ENCODE measurements at regions not wholly inside any gene's neighbourhood (a gene's known extent, or its start where the extent isn't known, plus 50 kb on each side); places are given as distances from the start of the nearest gene placed in this dataset.

DNA sequence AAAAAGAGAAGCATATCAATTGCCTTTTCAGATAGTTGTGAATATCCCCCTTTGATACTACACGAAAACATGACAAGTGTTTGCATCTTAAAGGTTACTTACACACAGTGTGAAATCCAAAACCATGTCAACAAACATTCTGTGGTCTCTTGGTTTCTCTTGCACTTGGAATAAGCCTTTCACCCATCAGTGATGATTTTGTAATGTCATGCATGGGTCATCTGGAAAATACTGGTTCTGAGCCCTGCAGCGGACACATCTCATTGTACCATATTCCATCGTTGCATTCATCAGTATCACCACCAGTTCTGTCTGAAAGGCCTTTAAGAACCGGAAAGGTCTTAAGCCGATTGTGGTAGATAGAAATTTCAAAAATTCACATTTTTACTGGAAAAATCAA is 65.4 kb upstream of the SOX1 start:
- no peak for DNase-seq (ENCODE audit: low spot score)

DNA sequence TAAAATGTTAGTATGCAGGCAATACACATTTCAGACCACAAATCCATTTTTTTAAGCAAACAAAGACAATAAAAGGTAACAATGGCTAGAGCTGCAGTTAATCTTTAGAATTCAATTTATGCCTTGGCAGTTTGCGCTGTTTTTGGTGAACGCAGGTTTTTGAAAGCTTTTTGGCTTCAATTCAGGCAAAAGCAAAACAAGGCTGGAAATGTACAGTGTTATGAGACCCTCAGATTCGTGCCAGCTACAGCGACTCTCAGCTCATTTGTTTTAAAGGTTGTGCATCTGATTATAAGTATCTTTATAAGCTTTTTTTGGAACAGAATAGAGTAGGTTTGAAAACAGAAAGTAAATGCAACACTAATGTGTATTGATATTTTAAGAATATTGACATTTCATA is 63.6 kb upstream of the SOX1 start:
- DNase-seq (ENCODE audit: low spot score), result no peak

DNA sequence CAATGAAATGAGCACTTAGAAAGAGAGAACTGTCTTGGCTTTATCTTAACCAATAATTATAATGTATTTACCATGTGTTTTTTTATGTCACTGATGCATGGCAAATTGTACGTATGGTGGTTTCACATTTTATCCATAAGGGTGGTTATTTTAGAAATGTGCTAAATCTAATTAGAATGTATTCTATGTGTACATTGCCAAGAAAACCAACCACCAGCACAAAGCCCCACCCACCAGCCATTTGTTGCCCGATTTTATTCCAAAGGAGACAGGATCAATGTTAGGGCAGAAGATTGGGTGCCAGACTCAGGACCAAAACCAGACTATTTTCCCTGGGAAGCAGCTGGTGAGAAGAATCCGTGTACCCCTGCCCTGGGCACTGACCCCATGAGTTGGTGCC is 63.0 kb upstream of the SOX1 start:
- no peak for DNase-seq (ENCODE audit: low spot score)

DNA sequence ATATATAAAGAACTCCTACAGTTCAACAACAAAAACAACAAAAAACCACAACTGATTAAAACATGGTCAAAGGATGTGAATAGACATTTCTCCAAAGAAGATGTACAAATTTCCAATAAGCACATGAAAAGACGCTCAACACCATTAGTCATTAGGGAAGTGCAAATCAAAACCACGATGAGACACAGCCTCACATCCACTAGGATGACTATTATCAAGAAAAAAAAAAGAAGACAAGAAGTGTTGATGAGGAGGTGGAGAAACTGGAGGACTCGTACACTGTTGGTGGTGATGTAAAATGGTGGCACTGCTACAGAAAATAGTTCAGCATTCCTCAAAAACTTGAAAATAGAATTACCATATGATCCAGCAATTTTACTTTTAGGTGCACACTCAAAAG is 61.0 kb upstream of the SOX1 start:
- DNase-seq (ENCODE audit: low spot score), result no peak

DNA sequence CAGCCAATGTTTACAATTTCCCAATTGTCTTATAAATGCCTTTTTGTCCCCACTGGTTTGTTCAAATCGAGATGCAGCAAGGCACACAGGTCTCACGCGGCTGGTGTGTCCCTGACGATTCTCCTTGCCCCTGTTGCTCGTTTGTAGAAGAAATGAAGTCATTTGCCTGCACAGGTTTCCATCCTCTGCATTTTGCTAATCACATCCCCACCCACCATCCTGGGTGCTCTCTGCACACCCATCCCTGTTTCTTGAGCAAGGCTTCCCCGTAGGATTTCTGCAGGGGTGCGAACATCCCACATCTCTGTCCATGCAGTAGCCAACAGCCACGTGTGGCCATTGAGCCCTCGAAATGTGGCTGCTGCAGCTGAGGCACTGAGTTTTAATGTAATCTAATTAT is 59.8 kb upstream of the SOX1 start:
- no peak for DNase-seq (ENCODE audit: low spot score)

DNA sequence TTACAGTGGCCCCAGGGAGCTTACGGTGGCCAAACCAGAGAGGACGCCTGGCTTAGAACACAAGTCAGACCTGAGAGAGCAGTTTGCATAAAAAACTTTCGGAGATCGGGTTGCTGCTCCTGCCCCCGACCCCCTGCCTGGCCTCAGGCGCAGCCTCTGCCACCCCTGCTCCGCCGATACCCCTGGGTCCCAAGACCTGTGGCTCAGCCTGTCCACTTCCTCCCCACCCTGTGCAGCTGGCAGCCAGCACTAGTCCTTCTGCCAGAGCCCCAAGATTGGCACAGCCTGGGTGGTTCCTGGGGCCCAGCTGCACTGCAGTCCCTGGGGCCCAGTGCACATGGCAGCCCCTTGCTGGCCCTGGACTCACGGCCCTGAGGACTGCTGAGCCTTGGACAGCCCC is 56.2 kb upstream of the SOX1 start:
- DNase-seq (ENCODE audit: low spot score), result no peak

DNA sequence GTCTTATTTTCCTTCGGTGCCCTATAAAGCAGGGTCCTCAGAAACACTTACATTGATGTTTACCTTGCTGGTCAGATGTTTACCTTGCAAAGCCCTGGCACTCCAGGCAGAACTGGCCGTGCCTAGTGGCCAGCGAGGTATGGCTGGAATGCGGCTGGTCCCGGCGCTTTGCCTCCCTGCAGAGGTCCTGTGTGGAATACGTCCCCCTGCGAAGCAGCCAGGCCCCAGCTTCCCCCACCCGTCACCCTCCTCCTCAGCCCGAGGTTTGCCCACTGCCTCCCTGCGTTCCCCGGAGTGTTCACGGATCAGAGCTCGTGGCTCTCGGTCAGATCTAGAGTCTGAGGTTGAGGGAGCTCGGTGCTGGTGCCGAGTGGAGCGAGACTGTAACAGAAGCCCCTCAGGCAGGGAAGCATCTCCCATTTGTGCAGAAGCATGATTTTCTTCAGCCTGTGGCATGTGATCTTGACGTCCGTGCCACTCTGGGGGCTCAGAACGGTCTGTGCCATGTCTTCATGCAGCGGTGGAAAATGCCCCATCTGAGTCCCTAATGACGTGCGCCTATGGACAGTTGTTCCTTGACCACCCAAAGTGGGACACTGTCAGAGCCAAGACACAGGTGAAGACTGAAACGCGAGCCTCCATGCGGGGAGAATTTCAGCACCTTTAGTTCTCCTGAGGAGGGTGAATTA is 54.8 kb upstream of the SOX1 start:
- no peak for DNase-seq (ENCODE audit: low spot score)

DNA sequence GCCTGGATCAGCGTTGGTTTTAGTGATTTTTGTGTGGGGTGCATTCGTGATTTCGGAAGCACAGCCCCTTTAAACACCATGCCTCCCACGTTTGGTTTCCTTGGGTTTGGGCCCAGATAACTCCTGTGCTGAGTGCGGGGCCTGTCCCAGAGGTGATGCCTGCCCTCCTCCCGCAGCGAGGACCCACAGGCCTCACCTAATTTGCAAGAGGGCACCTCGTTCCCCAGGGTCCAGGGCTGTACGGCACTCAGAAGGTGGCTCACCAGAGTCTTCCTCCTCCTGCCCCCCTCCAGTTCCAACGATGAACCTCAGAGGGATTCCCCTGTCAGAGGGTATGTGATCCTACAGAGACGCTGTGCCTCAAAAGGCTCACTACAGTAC is 54.3 kb upstream of the SOX1 start:
- no peak for DNase-seq (ENCODE audit: low spot score)

DNA sequence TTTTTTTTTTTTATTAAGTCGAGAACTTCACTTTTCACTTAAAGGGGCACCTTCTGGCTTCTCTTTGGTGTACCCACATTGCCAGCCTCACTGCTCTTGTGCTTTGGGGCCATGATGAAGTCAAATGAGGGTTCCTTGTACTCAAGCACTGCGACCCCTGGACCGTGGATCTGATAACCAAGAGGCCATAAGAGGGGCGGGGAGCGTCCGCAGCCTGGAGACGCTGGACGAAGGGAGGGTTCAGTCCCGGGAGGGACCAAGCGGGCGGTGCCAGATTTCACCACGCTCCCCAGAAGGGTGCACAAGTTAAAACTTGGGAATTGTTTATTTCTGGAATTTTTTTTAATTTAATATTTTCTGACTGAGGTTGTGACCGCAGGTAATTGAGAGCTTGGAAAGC is 53.3 kb upstream of the SOX1 start:
- DNase-seq (ENCODE audit: low spot score), result no peak

DNA sequence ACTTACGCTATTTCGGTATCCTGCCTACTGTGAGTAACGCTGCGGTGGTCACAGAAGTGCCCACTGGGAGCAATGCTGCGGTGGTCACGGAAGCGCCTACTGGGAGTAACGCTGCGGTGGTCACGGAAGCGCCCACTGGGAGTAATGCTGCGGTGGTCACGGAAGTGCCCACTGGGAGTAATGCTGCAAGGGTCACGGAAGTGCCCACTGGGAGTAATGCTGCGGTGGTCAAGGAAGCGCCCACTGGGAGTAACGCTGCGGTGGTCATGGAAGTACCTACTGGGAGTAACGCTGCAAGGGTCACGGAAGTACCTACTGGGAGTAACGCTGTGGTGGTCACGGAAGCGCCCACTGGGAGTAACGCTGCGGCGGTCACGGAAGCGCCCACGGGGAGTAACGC is 52.1 kb upstream of the SOX1 start:
- DNase-seq (ENCODE audit: low spot score), result no peak
